Right cardiac atrium (tissue), 5 donors: ENCODE measurements at regions not wholly inside any gene's neighbourhood (a gene's known extent, or its start where the extent isn't known, plus 50 kb on each side); places are given as distances from the start of the nearest gene placed in this dataset.
A peak's percentile ranks its signal among the peaks of the same experiment; 100 is the strongest.

Experiments
- ATAC-seq, 2 donors: fragments of 200-7000 bp; cut with Tn5 transposase; one replicate each; pipeline versions ENCODE4 v1.8.0 to v1.9.1; 2020; ENCODE audit warnings: moderate library complexity in 2 of 2, mild to moderate bottlenecking in 1 of 2
- DNase-seq, 3 donors: peaks; one replicate each; pipeline ENCODE4 v3.0.0-alpha.2; 2020
- H3K27ac ChIP-seq: one replicate; pipeline ENCODE4 v1.5.1; 2013; ENCODE audit warnings: mild to moderate bottlenecking, low read length, control low read depth, moderate library complexity
- H3K27me3 ChIP-seq: one replicate; pipeline ENCODE4 v1.6.1; 2013; ENCODE audit not compliant: control insufficient read depth, insufficient read depth
- H3K4me1 ChIP-seq: one replicate; pipeline ENCODE4 v1.6.1; 2013; ENCODE audit warnings: low read length; ENCODE audit not compliant: control insufficient read depth, insufficient read depth
- H3K4me3 ChIP-seq: one replicate; pipeline ENCODE4 v1.5.1; 2013; ENCODE audit warnings: low read length, control low read depth
- H3K9me3 ChIP-seq: one replicate; pipeline ENCODE4 v1.6.1; 2013; ENCODE audit warnings: low read length; ENCODE audit not compliant: control insufficient read depth
- WGBS: extraction: QIAGEN DNeasy Blood & Tissue Kit; methylation state at CpG from one replicate; pipeline ENCODE4 v1.1.7; 2013; 5-methylcytosine and 5-hydroxymethylcytosine counted together
- intact Hi-C, 4 donors: fragments of 100-400 bp; cut with DNase I; formaldehyde crosslinking; loops; one replicate each; pipeline versions ENCODE4 v1.11.0 to v1.14.0; 2022 to 2023
- donor health status: healthy with polysubstance abuse.
- donor health status: DM: no; HTN: yes; CAD: no.
- donor health status: DM: no; HTN: no; CAD: no.
- donor health status: DM: no; HTN: yes; CAD: no; lungs with severe emphysema.
- donor health status: DM: yes; HTN: yes; CAD: no.

- ATAC-seq: no peak
- intact Hi-C loops: no loop called here
- Histone ChIP-seq H3K27ac (no peak overlapping the region), H3K4me3 (no peak overlapping the region), H3K9me3 (no peaks in the 10 kb centered on the region), H3K27me3 (no peaks in the 10 kb centered on the region), H3K4me1 (no peaks in the 10 kb centered on the region)
- 74% methylated on average over 4 of the region's 4 CpGs for WGBS
- DNase-seq: no peak
Measured at GRCh38 chr5:27276119-27276518, 237.7 kb upstream of the CDH9 start.

GRCh38 chr5:27275345-27275744 is 237.0 kb upstream of the CDH9 start:
- intact Hi-C loops: no loop called here
- 51% methylated on average over 3 of the region's 3 CpGs for WGBS

GRCh38 chr5:27269766-27270165 is 231.4 kb upstream of the CDH9 start:
- Histone ChIP-seq H3K27ac (no peak overlapping the region), H3K4me1 (no peaks in the 10 kb centered on the region), H3K9me3 (peaks cover 2% of the 10 kb centered on the region), H3K27me3 (no peaks in the 10 kb centered on the region), H3K4me3 (no peak overlapping the region)
- ATAC-seq (no peak), DNase-seq (no peak)
- WGBS: 93% methylated on average over 4 of the region's 4 CpGs
- intact Hi-C loops: no loop called here

More at GRCh38 chr5:27275345-27275744, 237.0 kb upstream of the CDH9 start:
- Histone ChIP-seq H3K4me1 (no peaks in the 10 kb centered on the region), H3K4me3 (no peak overlapping the region), H3K27ac (no peak overlapping the region), H3K9me3 (no peaks in the 10 kb centered on the region), H3K27me3 (no peaks in the 10 kb centered on the region)
- DNase-seq (no peak), ATAC-seq (no peak)

GRCh38 chr5:27267209-27267824 is 228.9 kb upstream of the CDH9 start:
- H3K4me1 ChIP-seq: no peaks in the 10 kb centered on the region
- H3K27ac ChIP-seq: no peak overlapping the region
- ATAC-seq: peak in 1 of 2 donors; percentile 36
- H3K9me3 ChIP-seq: peaks cover 7% of the 10 kb centered on the region
- H3K27me3 ChIP-seq: no peaks in the 10 kb centered on the region
- intact Hi-C loops: no loop called here
- 94% methylated on average over 27 of the region's 27 CpGs for WGBS
- peak in 2 of 3 donors; percentile 7 to 42 for DNase-seq
- no peak overlapping the region for H3K4me3 ChIP-seq

GRCh38 chr5:27266184-27266583 is 227.8 kb upstream of the CDH9 start:
- no peak overlapping the region for H3K4me3 ChIP-seq
- no peak for DNase-seq
- intact Hi-C loops: no loop called here

GRCh38 chr5:27257696-27258095 is 219.3 kb upstream of the CDH9 start:
- DNase-seq: no peak
- ATAC-seq: no peak
- H3K4me3 ChIP-seq: no peak overlapping the region
- no peaks in the 10 kb centered on the region for H3K4me1 ChIP-seq
- 66% methylated on average over 3 of the region's 3 CpGs for WGBS
- no peaks in the 10 kb centered on the region for H3K27me3 ChIP-seq
- intact Hi-C loops: no loop called here
- H3K9me3 ChIP-seq: peaks cover 3% of the 10 kb centered on the region
- H3K27ac ChIP-seq: no peak overlapping the region

More at GRCh38 chr5:27266184-27266583, 227.8 kb upstream of the CDH9 start:
- Histone ChIP-seq H3K4me1 (no peaks in the 10 kb centered on the region), H3K9me3 (peaks cover 7% of the 10 kb centered on the region), H3K27me3 (no peaks in the 10 kb centered on the region), H3K27ac (no peak overlapping the region)
- no peak for ATAC-seq
- 25% methylated on average over 2 of the region's 2 CpGs for WGBS

GRCh38 chr5:27252911-27253310 is 214.5 kb upstream of the CDH9 start:
- intact Hi-C loops: no loop called here
- no peak overlapping the region for H3K4me3 ChIP-seq
- H3K9me3 ChIP-seq: peaks cover 2% of the 10 kb centered on the region
- DNase-seq (no peak), ATAC-seq (no peak)
- no peak overlapping the region for H3K27ac ChIP-seq
- H3K4me1 ChIP-seq: no peaks in the 10 kb centered on the region
- H3K27me3 ChIP-seq: no peaks in the 10 kb centered on the region
- 70% methylated on average over 2 of the region's 2 CpGs for WGBS

GRCh38 chr5:27242258-27242626 is 203.9 kb upstream of the CDH9 start:
- H3K27ac ChIP-seq: no peak overlapping the region
- H3K9me3 ChIP-seq: no peaks in the 10 kb centered on the region
- intact Hi-C loops: no loop called here
- H3K4me3 ChIP-seq: no peak overlapping the region
- DNase-seq (no peak), ATAC-seq (no peak)
- no peaks in the 10 kb centered on the region for H3K4me1 ChIP-seq
- 84% methylated on average over 2 of the region's 2 CpGs for WGBS
- H3K27me3 ChIP-seq: no peaks in the 10 kb centered on the region

GRCh38 chr5:27241564-27242257 is 203.3 kb upstream of the CDH9 start:
- Histone ChIP-seq H3K4me1 (no peaks in the 10 kb centered on the region), H3K9me3 (no peaks in the 10 kb centered on the region), H3K27me3 (no peaks in the 10 kb centered on the region), H3K4me3 (no peak overlapping the region), H3K27ac (no peak overlapping the region)
- intact Hi-C loops: no loop called here
- 54% methylated on average over 5 of the region's 5 CpGs for WGBS
- DNase-seq (no peak), ATAC-seq (no peak)

GRCh38 chr5:27240791-27241190 is 202.4 kb upstream of the CDH9 start:
- ATAC-seq (no peak), DNase-seq (no peak)
- no peaks in the 10 kb centered on the region for H3K4me1 ChIP-seq
- 71% methylated on average over 2 of the region's 2 CpGs for WGBS
- H3K9me3 ChIP-seq: no peaks in the 10 kb centered on the region
- H3K4me3 ChIP-seq: no peak overlapping the region
- no peaks in the 10 kb centered on the region for H3K27me3 ChIP-seq
- intact Hi-C loops: no loop called here
- no peak overlapping the region for H3K27ac ChIP-seq

- H3K9me3 ChIP-seq: no peaks in the 10 kb centered on the region
- H3K27me3 ChIP-seq: no peaks in the 10 kb centered on the region
- no peak for ATAC-seq
- no peaks in the 10 kb centered on the region for H3K4me1 ChIP-seq
- H3K27ac ChIP-seq: no peak overlapping the region
- 70% methylated on average over 2 of the region's 2 CpGs for WGBS
- DNase-seq: no peak
- H3K4me3 ChIP-seq: no peak overlapping the region
- intact Hi-C loops: no loop called here
Measured at GRCh38 chr5:27234916-27235315, 196.5 kb upstream of the CDH9 start.
